HG03521 (cell line): ENCODE measurements at regions not wholly inside any gene's neighbourhood (a gene's known extent, or its start where the extent isn't known, plus 50 kb on each side); places are given as distances from the start of the nearest gene placed in this dataset.

ENCODE experiments used
- ATAC-seq: cut with Tn5 transposase; IDR thresholded peaks from one replicate; pipeline ENCODE4 v1.9.1; 2021; ENCODE audit warnings: mild to moderate bottlenecking, moderate library complexity; ENCODE audit not compliant: unreplicated experiment

- ATAC-seq, result no peak
Observed at GRCh38 chr18:33517950-33518349, 60.1 kb upstream of the ASXL3 start.

GRCh38 chr18:33513027-33513426, 65.0 kb upstream of the ASXL3 start:
- no peak for ATAC-seq

- no peak for ATAC-seq
Observed at GRCh38 chr18:33507019-33507418, 66.5 kb upstream of the CCDC178 start.

- ATAC-seq, result no peak
Observed at GRCh38 chr18:33505798-33506197, 65.3 kb upstream of the CCDC178 start.

GRCh38 chr18:33505297-33505696, 64.8 kb upstream of the CCDC178 start:
- no peak for ATAC-seq

GRCh38 chr18:33495278-33495677, 54.8 kb upstream of the CCDC178 start:
- peak; percentile 57 for ATAC-seq
